ENCODE measurements at regions not wholly inside any gene's neighbourhood (a gene's known extent, or its start where the extent isn't known, plus 50 kb on each side); places are given as distances from the start of the nearest gene placed in this dataset.
"Not testable (repeated sequence)": the region's sequence is repeated elsewhere in the genome, so short reads cannot be mapped to it uniquely, and the experiment has no call there.

DNA sequence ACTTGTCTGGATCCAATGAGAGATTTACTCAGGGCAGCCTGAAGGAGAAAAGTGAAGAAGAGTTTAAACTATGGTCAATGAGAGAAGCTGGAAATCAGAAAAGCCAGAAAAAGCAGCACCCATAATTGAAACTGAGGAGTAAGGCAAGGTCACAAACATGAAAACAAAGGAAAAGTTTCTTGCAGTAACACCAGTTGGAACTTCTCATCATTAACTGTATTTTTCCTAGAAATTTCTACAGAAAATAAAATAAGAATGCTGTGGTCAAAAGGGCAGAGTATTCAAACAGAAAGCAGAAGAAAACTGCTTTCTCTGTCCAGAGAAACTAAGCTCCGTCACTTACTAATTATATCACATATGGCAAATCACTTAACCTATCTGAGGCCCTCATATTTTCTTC, 102.2 kb downstream of the OR13H1 start:
- Histone ChIP-seq H3K4me1 (ENCODE audit: control insufficient read depth, insufficient read depth, low read length) (no peaks in the 10 kb centered on the region), H3K27ac (ENCODE audit: low read length) (no peak overlapping the region), H3K4me3 (ENCODE audit: low read length) (no peak overlapping the region), H3K36me3 (ENCODE audit: control insufficient read depth, insufficient read depth, low read length) (no peaks in the 10 kb centered on the region), H3K27me3 (ENCODE audit: control insufficient read depth, insufficient read depth, low read length) (no peaks in the 10 kb centered on the region), H3K9me3 (ENCODE audit: control insufficient read depth, insufficient read depth, low read length) (no peaks in the 10 kb centered on the region)
- no peak for DNase-seq (ENCODE audit: low read depth, low spot score)
- no CpG with 5 or more reads among the region's 1 CpG for WGBS (ENCODE audit: insufficient coverage, insufficient read length)

DNA sequence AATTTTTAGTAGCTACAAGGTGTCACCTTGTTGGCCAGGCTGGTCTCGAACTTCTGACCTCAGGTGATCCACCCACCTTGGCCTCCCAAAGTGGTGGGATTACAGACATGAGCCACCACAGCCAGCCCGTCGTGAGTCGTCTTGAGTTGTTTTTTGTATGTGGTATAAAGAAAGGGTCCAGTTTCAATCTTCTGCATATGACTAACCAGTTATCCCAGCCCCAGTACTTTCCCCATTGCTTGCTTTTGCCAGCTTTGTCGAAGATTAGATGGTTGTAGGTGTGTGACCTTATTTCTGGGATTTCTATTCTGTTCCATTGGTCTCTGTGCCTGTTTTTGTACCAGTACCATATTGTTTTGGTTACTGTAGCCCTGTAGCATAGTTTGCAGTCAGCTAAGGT, 105.9 kb downstream of the OR13H1 start:
- Histone ChIP-seq H3K9me3 (ENCODE audit: control insufficient read depth, insufficient read depth, low read length) (no peaks in the 10 kb centered on the region), H3K36me3 (ENCODE audit: control insufficient read depth, insufficient read depth, low read length) (no peaks in the 10 kb centered on the region), H3K27ac (ENCODE audit: low read length) (no peak overlapping the region), H3K4me1 (ENCODE audit: control insufficient read depth, insufficient read depth, low read length) (no peaks in the 10 kb centered on the region), H3K4me3 (ENCODE audit: low read length) (no peak overlapping the region), H3K27me3 (ENCODE audit: control insufficient read depth, insufficient read depth, low read length) (no peaks in the 10 kb centered on the region)
- no peak for DNase-seq (ENCODE audit: low read depth, low spot score)
- WGBS (ENCODE audit: insufficient coverage, insufficient read length) = no CpG with 5 or more reads among the region's 5 CpGs

DNA sequence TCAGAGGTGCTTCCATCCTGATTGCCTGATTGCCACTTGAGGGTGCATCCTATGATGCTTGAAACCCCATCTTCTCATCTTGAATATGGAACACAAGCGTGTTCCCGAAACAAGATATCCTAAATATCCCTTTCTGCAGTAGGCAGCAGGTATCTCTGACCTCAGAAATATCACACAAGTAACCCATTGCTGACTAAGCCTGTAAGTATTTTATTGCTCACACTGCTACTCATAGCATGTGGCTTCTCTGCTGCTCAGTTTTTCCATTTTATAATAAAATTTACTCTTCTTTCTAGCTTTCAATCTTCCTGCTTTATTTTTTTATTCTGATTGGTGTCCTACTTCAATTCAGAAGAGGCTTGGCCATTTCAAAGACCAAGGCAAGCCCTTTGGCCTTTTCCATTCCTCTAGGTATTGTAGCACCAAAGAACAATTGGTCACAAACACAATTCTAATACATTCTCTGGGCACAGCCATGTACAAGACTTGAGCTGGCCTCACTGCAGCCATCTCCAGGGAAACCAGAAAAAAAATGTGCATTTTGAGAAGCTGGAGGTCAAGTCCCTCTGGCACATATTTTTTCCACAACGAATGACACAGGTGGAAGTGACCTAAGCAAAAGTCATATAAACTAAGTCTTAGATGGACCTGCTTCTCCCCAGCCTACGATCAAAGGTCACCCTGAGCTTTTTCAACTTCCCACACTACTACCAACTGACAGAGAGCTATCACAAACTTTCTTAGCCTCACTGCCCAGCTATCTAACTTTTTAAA, 107.0 kb downstream of the OR13H1 start:
- Histone ChIP-seq H3K4me1 (ENCODE audit: control insufficient read depth, insufficient read depth, low read length) (no peaks in the 10 kb centered on the region), H3K9me3 (ENCODE audit: control insufficient read depth, insufficient read depth, low read length) (no peaks in the 10 kb centered on the region), H3K27me3 (ENCODE audit: control insufficient read depth, insufficient read depth, low read length) (no peaks in the 10 kb centered on the region), H3K36me3 (ENCODE audit: control insufficient read depth, insufficient read depth, low read length) (no peaks in the 10 kb centered on the region), H3K27ac (ENCODE audit: low read length) (no peak overlapping the region), H3K4me3 (ENCODE audit: low read length) (no peak overlapping the region)
- WGBS (ENCODE audit: insufficient coverage, insufficient read length) = no CpG with 5 or more reads among the region's 4 CpGs
- no peak for DNase-seq (ENCODE audit: low read depth, low spot score)

DNA sequence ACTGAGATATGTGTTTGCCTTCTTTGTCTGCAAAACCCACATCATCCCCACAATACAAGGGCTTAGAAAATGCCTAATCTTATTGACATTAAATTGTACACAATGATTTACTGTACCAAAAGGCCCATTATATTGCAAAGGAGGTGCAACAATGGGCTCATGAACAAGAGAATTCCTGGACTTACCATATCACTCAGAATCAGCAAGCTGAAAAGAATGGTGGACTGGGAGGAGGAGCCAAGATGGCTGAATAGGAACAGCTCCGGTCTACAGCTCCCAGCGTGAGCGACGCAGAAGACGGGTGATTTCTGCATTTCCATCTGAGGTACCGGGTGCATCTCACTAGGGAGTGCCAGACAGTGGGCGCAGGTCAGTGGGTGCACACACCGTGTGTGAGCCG, 119.9 kb downstream of the OR13H1 start:
- H3K27me3 ChIP-seq (ENCODE audit: control insufficient read depth, insufficient read depth, low read length); H3K9me3 ChIP-seq (ENCODE audit: control insufficient read depth, insufficient read depth, low read length); H3K36me3 ChIP-seq (ENCODE audit: control insufficient read depth, insufficient read depth, low read length); H3K27ac ChIP-seq (ENCODE audit: low read length); H3K4me3 ChIP-seq (ENCODE audit: low read length); H3K4me1 ChIP-seq (ENCODE audit: control insufficient read depth, insufficient read depth, low read length); DNase-seq (ENCODE audit: low read depth, low spot score): not testable (repeated sequence)
- no CpG with 5 or more reads among the region's 9 CpGs for WGBS (ENCODE audit: insufficient coverage, insufficient read length)

DNA sequence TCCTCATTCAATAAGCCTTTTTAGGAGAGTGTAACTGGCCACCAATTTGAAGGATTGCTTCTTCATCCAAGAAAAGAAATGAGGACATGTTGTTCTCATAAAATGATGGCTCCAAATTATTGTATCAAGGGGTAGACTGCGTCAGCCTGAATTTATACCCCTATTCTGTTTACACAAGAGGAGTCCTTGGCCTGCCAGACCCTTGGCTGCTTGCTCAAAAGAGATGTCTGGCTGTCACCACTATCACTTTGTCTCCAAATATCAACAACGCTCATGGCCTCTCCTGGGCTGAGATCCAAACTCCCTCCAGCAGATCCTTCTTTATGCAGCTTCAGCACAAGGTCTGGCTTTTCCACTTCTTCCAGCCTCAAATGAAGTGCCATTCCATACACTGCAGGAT, 127.9 kb downstream of the OR13H1 start:
- WGBS (ENCODE audit: insufficient coverage, insufficient read length) = no CpG with 5 or more reads among the region's 2 CpGs
- Histone ChIP-seq H3K27me3 (ENCODE audit: control insufficient read depth, insufficient read depth, low read length) (no peaks in the 10 kb centered on the region), H3K27ac (ENCODE audit: low read length) (no peak overlapping the region), H3K9me3 (ENCODE audit: control insufficient read depth, insufficient read depth, low read length) (no peaks in the 10 kb centered on the region), H3K4me3 (ENCODE audit: low read length) (no peak overlapping the region), H3K36me3 (ENCODE audit: control insufficient read depth, insufficient read depth, low read length) (no peaks in the 10 kb centered on the region), H3K4me1 (ENCODE audit: control insufficient read depth, insufficient read depth, low read length) (no peaks in the 10 kb centered on the region)
- no peak for DNase-seq (ENCODE audit: low read depth, low spot score)

DNA sequence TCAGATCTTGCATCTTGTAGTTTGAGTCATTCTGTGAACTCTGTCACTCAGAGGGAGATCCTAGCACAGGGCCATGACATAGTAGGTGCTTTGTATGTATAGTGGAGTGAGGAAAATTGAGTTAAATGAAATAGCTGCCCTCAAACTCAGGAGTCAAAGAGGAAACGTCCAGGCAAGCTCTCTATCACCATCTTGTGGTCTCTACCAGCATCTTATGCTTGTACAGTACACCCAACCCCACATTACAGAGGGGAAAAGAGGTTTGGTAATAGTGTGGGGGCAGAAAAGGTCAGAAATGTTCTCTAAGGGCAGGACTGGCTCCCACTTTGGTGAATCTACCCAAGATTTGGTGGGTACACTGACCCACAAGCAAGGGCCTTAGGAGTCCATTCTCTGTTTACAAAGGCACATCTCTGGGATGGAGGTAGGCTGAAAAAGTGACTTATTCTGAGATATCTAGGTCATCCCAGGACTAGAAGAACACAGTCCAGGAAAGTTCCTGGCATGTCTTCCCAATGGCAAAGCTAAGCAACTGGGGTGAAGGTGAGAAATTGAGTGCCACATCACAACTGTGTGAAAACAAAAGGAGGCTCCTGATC, 131.8 kb downstream of the OR13H1 start:
- no CpG with 5 or more reads among the region's 1 CpG for WGBS (ENCODE audit: insufficient coverage, insufficient read length)
- DNase-seq (ENCODE audit: low read depth, low spot score) = peak; percentile 7
- Histone ChIP-seq H3K4me3 (ENCODE audit: low read length) (no peak overlapping the region), H3K9me3 (ENCODE audit: control insufficient read depth, insufficient read depth, low read length) (no peaks in the 10 kb centered on the region), H3K4me1 (ENCODE audit: control insufficient read depth, insufficient read depth, low read length) (no peaks in the 10 kb centered on the region), H3K27me3 (ENCODE audit: control insufficient read depth, insufficient read depth, low read length) (no peaks in the 10 kb centered on the region), H3K36me3 (ENCODE audit: control insufficient read depth, insufficient read depth, low read length) (no peaks in the 10 kb centered on the region), H3K27ac (ENCODE audit: low read length) (no peak overlapping the region)

DNA sequence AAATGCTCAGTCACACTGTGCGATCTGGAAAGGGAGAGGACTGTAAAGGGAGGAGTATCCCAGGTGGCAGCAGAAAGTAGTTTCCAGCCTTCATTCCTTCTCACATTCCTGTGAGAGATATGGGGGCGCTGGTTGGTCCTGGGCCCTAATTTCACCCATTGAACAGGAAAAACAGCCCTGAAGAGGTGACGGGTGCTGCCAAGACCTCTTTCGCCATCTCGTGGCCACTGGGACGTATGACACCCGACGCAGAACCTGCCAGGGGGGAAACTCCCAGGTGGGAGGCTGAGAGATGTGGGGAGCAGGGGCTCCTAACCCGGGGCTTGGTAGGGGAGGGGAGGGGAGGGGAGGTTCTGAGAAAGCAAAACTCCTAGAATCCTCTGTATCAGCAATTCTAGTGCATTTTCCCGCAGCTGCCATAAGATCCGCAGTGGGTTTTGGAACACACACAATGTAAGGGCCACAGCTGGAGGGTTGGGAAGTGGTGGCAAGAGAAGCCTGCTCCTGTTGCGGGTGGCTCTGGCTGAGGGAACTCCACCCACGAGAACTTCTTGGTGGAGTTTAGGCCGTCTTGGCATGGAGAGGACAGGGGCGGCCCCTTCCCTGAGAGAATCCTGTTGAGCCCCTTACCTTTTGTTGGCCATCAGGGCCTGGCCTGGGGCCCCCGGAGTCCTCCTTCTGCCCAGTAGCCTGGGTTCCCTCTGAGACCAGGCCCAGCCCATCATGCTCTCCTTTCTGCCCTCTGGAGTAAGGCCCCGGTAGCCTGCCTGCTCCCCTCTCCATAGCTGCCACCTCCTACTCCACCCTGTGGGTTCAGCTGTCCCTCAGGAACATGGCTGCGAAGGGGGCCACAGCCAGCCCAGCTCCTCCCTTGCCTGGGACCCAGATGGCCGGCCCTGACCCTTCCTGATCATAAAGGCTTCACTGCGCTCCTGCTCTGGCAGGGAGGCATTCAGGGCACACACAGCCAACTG, 134.1 kb downstream of the OR13H1 start:
- no peak overlapping the region for H3K27ac ChIP-seq (ENCODE audit: low read length)
- no CpG with 5 or more reads among the region's 20 CpGs for WGBS (ENCODE audit: insufficient coverage, insufficient read length)
- no peaks in the 10 kb centered on the region for H3K27me3 ChIP-seq (ENCODE audit: control insufficient read depth, insufficient read depth, low read length)
- H3K4me3 ChIP-seq (ENCODE audit: low read length) = no peak overlapping the region
- H3K36me3 ChIP-seq (ENCODE audit: control insufficient read depth, insufficient read depth, low read length) = no peaks in the 10 kb centered on the region
- H3K9me3 ChIP-seq (ENCODE audit: control insufficient read depth, insufficient read depth, low read length) = no peaks in the 10 kb centered on the region
- DNase-seq (ENCODE audit: low read depth, low spot score) = peak; percentile 20
- no peaks in the 10 kb centered on the region for H3K4me1 ChIP-seq (ENCODE audit: control insufficient read depth, insufficient read depth, low read length)

DNA sequence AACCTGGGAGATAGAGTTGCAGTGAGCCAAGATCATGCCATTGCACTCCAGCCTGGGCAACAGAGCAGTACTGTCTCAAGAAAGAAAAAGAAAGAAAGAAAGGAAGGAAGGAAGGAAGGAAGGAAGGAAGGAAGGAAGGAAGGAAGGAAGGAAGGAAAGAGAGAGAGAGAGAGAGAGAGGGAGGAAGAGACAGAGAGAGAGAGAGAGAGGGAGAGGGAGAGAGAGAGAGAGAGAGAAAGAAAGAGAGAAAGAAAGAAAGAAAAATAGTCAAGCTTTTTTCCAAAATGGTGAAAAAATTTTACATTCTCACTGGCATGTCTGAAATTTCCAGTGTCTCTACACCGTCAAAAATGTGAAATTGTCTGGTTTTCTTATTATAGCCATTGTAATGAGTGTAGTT, 138.9 kb downstream of the OR13H1 start:
- not testable (repeated sequence) for H3K4me3 ChIP-seq (ENCODE audit: low read length); H3K27ac ChIP-seq (ENCODE audit: low read length); H3K36me3 ChIP-seq (ENCODE audit: control insufficient read depth, insufficient read depth, low read length); H3K4me1 ChIP-seq (ENCODE audit: control insufficient read depth, insufficient read depth, low read length); H3K27me3 ChIP-seq (ENCODE audit: control insufficient read depth, insufficient read depth, low read length); H3K9me3 ChIP-seq (ENCODE audit: control insufficient read depth, insufficient read depth, low read length); DNase-seq (ENCODE audit: low read depth, low spot score)
- no CpG with 5 or more reads among the region's 1 CpG for WGBS (ENCODE audit: insufficient coverage, insufficient read length)

DNA sequence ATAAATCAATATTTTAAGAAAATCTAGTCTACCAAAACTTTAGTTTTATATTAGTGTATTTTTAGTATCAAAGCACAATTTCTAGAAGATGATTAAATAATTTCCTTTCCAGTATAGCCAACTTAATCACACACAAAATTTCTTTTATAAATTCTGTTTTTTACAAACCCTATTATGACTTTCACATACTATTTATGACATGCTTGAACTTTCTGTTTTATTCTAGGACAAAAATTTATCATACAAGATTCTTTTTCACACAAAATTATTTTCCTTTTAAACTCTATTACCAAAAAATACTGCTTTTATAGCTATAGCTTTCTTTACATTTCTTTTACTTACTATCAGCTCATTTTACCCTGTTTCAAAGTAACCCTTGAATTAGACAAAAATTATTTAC, 149.5 kb downstream of the OR13H1 start:
- no peaks in the 10 kb centered on the region for H3K4me1 ChIP-seq (ENCODE audit: control insufficient read depth, insufficient read depth, low read length)
- no peak overlapping the region for H3K27ac ChIP-seq (ENCODE audit: low read length)
- H3K27me3 ChIP-seq (ENCODE audit: control insufficient read depth, insufficient read depth, low read length) = no peaks in the 10 kb centered on the region
- no peaks in the 10 kb centered on the region; the same call in 1 of the 2 replicates for H3K9me3 ChIP-seq (ENCODE audit: control insufficient read depth, insufficient read depth, low read length)
- no peak for DNase-seq (ENCODE audit: low read depth, low spot score)
- H3K36me3 ChIP-seq (ENCODE audit: control insufficient read depth, insufficient read depth, low read length) = no peaks in the 10 kb centered on the region
- no peak overlapping the region for H3K4me3 ChIP-seq (ENCODE audit: low read length)

DNA sequence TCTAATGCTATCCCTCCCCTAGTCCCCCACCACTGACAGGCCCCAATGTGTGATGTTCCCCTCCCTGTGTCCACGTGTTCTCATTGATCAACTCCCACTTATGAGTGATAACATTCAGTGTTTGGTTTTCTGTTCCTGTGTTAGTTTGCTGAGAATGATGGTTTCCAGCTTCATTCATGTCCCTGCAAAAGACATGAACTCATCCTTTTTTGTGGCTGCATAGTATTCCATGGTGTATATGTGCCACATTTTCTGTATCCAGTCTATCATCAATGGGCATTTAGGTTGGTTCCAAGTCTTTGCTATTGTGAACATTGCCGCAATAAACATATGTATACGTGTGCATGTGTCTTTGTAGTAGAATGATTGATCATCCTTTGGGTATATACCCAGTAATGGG, 153.1 kb downstream of the OR13H1 start:
- not testable (repeated sequence) for H3K4me3 ChIP-seq (ENCODE audit: low read length); H3K27ac ChIP-seq (ENCODE audit: low read length); H3K4me1 ChIP-seq (ENCODE audit: control insufficient read depth, insufficient read depth, low read length); H3K27me3 ChIP-seq (ENCODE audit: control insufficient read depth, insufficient read depth, low read length); H3K36me3 ChIP-seq (ENCODE audit: control insufficient read depth, insufficient read depth, low read length); DNase-seq (ENCODE audit: low read depth, low spot score); H3K9me3 ChIP-seq (ENCODE audit: control insufficient read depth, insufficient read depth, low read length)
- no CpG with 5 or more reads among the region's 3 CpGs for WGBS (ENCODE audit: insufficient coverage, insufficient read length)

Data from iPS DF 6.9 (cell line).